Coronary artery (tissue), 2 donors: ENCODE measurements at regions not wholly inside any gene's neighbourhood (a gene's known extent, or its start where the extent isn't known, plus 50 kb on each side); places are given as distances from the start of the nearest gene placed in this dataset.
"Not testable (repeated sequence)": the region's sequence is repeated elsewhere in the genome, so short reads cannot be mapped to it uniquely, and the experiment has no call there.

Experiments
- DNase-seq: peaks from one replicate; pipeline ENCODE4 v3.0.0-alpha.2; 2017; ENCODE audit warnings: low spot score
- H3K27ac ChIP-seq, 2 donors: fragments of 200-600 bp; sonication (generic); one replicate each; pipeline ENCODE4 v1.5.1; 2016 to 2019
- H3K4me3 ChIP-seq: fragments of 200-600 bp; sonication (generic); 2 replicates; pipeline ENCODE4 v1.5.1; 2016; ENCODE audit warnings: mild to moderate bottlenecking, moderate library complexity
- TF ChIP-seq, protein P1 (sequence below): fragments of 200-600 bp; sonication (generic); IDR thresholded peaks from one replicate; pipeline ENCODE4 v1.5.1; 2019; ENCODE audit warnings: antibody characterized with exemption

DNA sequence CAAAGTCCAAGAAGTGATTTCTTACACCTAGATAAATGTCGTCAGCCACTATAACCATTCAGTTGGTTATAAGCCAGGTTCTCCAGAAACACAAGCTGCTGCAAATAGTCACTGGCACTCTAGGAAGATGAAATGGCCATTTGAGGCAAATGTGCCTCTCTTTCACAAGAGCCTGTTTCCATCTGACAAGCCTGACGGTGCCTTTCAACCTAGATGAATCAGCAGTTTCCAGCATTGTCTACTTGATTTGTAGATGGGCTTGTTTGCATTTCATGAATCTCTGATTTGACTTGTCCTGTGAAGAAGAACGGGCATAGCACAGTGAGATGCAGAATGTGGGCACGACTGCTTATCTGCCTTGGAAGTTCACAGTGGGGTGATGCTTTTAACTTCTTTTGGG, 327.2 kb downstream of the LMO7 start:
- no peak overlapping the region for H3K4me3 ChIP-seq
- DNase-seq = no peak
- TF ChIP-seq, protein P1, sequence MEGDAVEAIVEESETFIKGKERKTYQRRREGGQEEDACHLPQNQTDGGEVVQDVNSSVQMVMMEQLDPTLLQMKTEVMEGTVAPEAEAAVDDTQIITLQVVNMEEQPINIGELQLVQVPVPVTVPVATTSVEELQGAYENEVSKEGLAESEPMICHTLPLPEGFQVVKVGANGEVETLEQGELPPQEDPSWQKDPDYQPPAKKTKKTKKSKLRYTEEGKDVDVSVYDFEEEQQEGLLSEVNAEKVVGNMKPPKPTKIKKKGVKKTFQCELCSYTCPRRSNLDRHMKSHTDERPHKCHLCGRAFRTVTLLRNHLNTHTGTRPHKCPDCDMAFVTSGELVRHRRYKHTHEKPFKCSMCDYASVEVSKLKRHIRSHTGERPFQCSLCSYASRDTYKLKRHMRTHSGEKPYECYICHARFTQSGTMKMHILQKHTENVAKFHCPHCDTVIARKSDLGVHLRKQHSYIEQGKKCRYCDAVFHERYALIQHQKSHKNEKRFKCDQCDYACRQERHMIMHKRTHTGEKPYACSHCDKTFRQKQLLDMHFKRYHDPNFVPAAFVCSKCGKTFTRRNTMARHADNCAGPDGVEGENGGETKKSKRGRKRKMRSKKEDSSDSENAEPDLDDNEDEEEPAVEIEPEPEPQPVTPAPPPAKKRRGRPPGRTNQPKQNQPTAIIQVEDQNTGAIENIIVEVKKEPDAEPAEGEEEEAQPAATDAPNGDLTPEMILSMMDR = no peak
- no peak overlapping the region for H3K27ac ChIP-seq

DNA sequence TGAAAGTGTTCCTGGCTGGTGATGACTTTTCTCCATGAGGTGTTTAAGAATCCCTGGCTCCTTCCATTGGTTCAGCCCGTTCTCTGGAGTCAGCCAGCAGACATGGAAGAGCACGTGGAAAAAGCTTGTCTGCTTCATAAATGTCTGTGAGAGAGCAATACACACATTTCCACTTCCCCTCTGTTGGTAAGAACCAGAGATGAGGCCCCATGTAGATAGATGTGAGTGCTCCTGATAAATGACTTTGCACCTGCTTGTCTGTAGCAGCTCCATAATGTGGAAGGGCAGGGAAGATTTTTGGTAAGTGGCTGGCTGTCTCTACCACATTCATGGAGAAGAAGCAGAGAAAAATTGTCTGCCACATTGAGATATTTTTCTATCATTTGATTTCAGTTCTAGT, 325.8 kb downstream of the LMO7 start:
- H3K4me3 ChIP-seq = no peak overlapping the region
- TF ChIP-seq, protein P1 = no peak

DNA sequence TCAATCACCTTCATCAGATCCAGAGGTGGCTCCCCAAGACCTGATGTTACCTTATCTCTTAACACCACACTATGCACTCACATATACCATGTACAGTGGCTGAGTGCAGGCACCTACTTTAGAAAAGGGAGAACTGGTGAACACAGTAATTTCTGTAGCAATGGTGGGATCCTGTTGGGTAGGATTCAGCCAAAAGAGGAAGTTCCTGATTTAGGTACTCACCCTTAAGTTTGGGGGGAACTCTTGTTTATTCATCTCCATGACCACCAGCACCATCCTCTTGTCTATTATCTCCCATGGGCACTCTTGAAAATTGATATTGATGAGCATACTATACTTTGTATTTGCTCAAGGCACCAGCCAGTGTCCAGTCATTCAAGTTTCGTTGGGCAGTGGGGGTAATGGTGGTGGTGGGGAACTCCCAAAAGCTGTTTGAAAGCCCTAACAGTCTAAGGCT, 324.4 kb downstream of the LMO7 start:
- no peak for DNase-seq
- Histone ChIP-seq H3K27ac (no peak overlapping the region), H3K4me3 (no peak overlapping the region)
- TF ChIP-seq, protein P1 = no peak

More for the DNA sequence above, 325.8 kb downstream of the LMO7 start:
- H3K27ac ChIP-seq = no peak overlapping the region
- no peak for DNase-seq

DNA sequence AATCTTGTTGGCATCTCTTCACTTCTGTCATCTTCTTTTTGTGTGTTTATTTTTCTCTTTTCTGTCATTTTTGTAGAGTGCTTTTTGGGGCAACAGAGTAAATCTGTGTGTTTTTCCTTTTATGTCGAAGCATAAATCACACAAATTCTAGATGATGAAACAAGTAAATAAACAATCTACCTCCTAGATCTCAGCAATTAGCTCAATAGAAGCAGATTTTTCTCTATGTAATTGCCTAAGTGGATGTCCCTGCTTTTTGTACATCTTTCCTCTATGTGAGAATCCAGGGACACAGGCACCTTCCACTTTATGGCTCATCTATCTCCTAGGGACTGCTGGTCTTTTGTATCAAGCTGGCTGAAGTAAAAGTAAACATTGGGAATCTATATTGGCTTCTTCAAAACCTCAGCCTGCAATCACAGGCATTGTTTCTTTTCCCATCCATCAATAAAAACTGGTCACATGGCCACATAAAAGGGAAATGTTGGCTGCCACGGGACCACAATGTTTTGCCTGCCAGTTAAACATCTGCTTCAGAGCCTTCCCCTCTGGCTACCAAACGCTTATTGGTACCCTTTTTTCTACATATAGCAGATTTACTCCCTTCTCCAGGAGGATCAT, 323.8 kb downstream of the LMO7 start:
- TF ChIP-seq, protein P1 = no peak
- no peak overlapping the region for H3K4me3 ChIP-seq

DNA sequence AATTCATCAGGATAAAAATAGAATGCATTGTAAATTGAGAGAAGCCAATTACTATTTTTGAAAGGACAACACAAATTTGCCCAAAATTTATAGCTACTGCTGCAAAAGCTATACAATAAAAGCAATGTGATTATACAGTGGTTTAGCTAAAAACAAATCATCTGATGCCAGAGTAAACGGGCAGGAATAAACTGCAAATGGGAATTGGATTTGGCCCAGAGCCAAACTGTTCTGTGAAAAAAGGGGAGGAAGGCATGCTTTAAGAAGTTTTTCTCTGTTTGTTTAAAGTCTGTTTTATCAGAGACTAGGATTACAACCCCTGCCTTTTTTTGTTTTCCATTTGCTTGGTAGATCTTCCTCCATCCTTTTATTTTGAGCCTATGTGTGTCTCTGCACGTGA, 317.5 kb downstream of the LMO7 start:
- DNase-seq, H3K4me3 ChIP-seq, H3K27ac ChIP-seq: not testable (repeated sequence)

More for the DNA sequence above, 323.8 kb downstream of the LMO7 start:
- no peak overlapping the region for H3K27ac ChIP-seq
- no peak for DNase-seq

DNA sequence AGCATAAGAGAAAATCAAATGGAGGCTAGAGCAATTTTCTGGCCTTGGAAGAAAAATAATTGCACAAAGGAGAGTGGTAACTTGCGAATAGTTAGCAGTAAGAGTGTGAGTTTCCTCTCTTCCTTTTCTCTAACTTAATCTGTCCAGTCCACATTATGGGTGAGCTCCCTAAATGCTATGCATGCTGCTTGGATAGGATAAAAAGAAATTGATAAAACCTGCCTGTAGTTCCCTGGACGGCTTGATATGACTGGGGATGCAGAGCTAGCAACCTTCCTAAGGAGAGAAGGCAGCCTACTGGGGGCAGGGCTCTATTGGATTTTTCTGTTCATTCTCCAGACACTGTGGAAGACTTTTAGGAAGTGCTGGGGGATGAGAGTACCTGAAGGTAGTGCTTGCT, 311.3 kb downstream of the LMO7 start:
- H3K27ac ChIP-seq = no peak overlapping the region
- DNase-seq = no peak
- no peak overlapping the region for H3K4me3 ChIP-seq
- TF ChIP-seq, protein P1 = no peak

DNA sequence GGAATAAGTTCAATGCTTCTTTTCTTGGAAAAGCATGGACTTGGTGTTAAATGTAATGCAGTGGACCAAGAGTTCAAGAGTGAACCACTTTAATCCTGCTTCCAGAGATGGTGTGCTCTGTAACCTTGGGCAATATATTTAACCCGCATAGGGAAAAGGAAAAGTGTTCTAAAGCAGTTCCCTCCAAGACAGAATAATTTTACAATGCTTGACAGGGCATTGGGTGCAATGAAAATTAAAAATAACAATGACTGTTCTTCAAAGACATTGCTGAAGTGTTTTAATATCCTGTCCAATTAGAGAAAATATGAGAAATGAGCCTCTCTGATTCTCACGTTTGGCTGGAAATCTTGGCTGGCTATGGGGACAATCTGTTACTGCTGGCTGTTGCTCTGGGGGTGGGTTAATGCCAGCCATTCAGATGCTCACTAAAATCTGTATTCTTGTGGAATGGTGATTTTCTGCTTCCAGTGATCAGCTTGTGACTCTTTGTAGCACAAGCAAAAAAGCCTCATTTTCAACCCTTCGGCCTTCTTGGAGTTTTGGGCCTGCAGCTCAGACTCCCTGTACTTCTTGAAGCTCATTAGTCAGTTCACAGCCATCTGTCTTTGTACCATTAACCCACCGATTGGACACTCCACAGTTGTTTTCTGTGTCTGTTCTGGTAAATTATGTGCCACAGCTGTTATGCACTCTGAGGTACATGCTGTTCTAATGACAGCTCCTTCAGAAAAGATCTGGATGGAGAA, 310.6 kb downstream of the LMO7 start:
- Histone ChIP-seq H3K27ac (no peak overlapping the region), H3K4me3 (no peak overlapping the region)
- TF ChIP-seq, protein P1 = no peak
- DNase-seq = no peak
